ENCODE measurements at regions not wholly inside any gene's neighbourhood (a gene's known extent, or its start where the extent isn't known, plus 50 kb on each side); places are given as distances from the start of the nearest gene placed in this dataset.

GRCh38 chr10:111146025-111146640 is 69.3 kb downstream of the ADRA2A start:
- TF ChIP-seq CTCF (conservative IDR thresholded peaks at IDR 0.05) (no peak), EZH2 (IDR thresholded peaks at IDR 0.05; ENCODE audit: low read depth) (no peak)
